H1 (cell line): ENCODE measurements at regions not wholly inside any gene's neighbourhood (a gene's known extent, or its start where the extent isn't known, plus 50 kb on each side); places are given as distances from the start of the nearest gene placed in this dataset.

Experiments used
- ATF2 ChIP-seq: IDR thresholded peaks from 2 replicates; pipeline ENCODE4 v1.6.1; 2012; ENCODE audit warnings: low read length, inconsistent platforms
- TAF1 ChIP-seq: IDR thresholded peaks from 2 replicates; pipeline ENCODE4 v1.6.1; 2011; ENCODE audit warnings: mild to moderate bottlenecking, low read depth, low read length

GRCh38 chr5:160959804-160960203 lies 107.8 kb upstream of the ATP10B start (continued):
- TF ChIP-seq ATF2 (no peak), TAF1 (no peak)
